ENCODE measurements at regions not wholly inside any gene's neighbourhood (a gene's known extent, or its start where the extent isn't known, plus 50 kb on each side); places are given as distances from the start of the nearest gene placed in this dataset.

DNA sequence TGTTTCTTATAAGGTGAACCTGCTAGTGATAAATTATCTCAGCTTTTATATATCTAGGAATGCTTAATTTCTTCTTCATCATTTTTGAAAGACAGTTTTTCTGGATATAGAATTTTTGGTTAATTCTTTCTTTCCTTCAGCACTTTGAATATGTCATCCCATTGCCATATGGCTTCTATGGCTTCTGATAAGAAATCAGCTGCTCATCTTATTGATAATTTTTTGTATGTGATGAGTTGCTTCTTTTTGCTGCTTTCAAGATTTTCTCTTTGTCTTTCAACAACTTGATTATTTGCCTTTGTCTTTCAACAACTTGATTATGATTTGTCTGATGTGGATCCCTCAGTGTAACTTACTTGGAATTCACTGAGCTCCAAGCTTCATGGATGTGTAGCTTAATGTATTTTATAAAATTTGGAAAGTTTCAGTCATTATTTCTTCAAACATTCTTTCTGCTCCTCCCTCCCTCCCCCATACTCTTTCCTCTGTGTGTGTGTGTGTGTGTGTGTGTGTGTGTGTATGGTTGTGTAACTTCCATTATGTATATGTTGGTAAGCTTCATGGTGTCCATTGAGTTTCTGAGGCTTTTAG is 243.9 kb downstream of the TLE1 start:
- no peak overlapping the region for H4K91ac ChIP-seq (ENCODE audit: low read length)
- no peaks in the 10 kb centered on the region for H3K36me3 ChIP-seq (ENCODE audit: control insufficient read depth in 1 of 2, insufficient read depth in 2 of 2, low read depth in 1 of 2, low read length in 2 of 2)
- no peak overlapping the region for H2BK5ac ChIP-seq (ENCODE audit: low read depth, low read length, poor library complexity, severe bottlenecking)
- H3K4ac ChIP-seq (ENCODE audit: low read depth in 1 of 2, low read length in 2 of 2): no peak overlapping the region
- no peak for DNase-seq
- no peak overlapping the region for H2AK5ac ChIP-seq (ENCODE audit: low read length, severe bottlenecking)
- H3K18ac ChIP-seq (ENCODE audit: low read depth in 1 of 2, low read length in 2 of 2): no peak overlapping the region
- H3K9me3 ChIP-seq (ENCODE audit: control insufficient read depth, low read length): peaks cover 63% of the 10 kb centered on the region
- no peak overlapping the region for H3K9ac ChIP-seq (ENCODE audit: low read length)
- H3K14ac ChIP-seq (ENCODE audit: low read length in 2 of 2): no peak overlapping the region
- H2BK12ac ChIP-seq (ENCODE audit: low read length in 2 of 2): no peak overlapping the region
- H3K27me3 ChIP-seq (ENCODE audit: control insufficient read depth in 1 of 2, insufficient read depth in 1 of 2, low read length in 2 of 2): no peaks in the 10 kb centered on the region
- H3K4me1 ChIP-seq (ENCODE audit: control insufficient read depth, insufficient read depth, low read depth, low read length): no peaks in the 10 kb centered on the region
- no peak overlapping the region for H3K27ac ChIP-seq (ENCODE audit: low read length, poor library complexity, severe bottlenecking)
- no peak overlapping the region for H2BK120ac ChIP-seq (ENCODE audit: low read depth, low read length)
- no peak overlapping the region for H2AFZ ChIP-seq (ENCODE audit: low read depth, low read length)
- H3K79me1 ChIP-seq (replicated peaks; ENCODE audit: low read length, poor library complexity, severe bottlenecking): no peaks in the 10 kb centered on the region
- H4K8ac ChIP-seq (ENCODE audit: low read length): no peak overlapping the region
- H3K4me2 ChIP-seq (ENCODE audit: low read length, poor library complexity, severe bottlenecking): no peak overlapping the region
- H2BK15ac ChIP-seq (ENCODE audit: low read depth, poor library complexity, severe bottlenecking): no peak overlapping the region
- H3K4me3 ChIP-seq (ENCODE audit: insufficient read depth in 1 of 2, low read depth in 1 of 2, low read length in 2 of 2): no peak overlapping the region
- no peak overlapping the region for H3K23ac ChIP-seq (ENCODE audit: low read length in 2 of 2)

DNA sequence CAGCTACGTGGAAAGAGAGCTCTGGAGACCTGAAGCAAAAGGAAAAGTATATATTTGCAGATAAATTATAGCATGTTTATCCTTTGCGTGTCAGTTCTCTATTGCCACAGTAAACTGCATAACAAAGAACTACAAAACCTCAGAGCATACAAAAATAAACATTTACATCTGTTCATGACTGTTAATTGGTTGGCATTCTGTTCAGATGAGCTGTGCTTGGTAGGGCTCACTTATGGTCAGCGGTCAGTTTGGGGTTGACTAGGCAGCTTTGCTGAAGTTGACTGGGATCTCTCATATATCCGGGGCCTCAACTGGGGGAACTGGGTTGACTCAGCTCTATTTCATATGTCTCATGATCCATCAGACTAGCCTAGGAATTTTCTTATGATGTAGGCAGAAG is 257.7 kb downstream of the TLE1 start:
- no peak overlapping the region for H4K91ac ChIP-seq (ENCODE audit: low read length)
- H2AFZ ChIP-seq (ENCODE audit: low read depth, low read length): no peak overlapping the region
- peak; percentile 99 for DNase-seq
- H2BK15ac ChIP-seq (ENCODE audit: low read depth, poor library complexity, severe bottlenecking): no peak overlapping the region
- no peak overlapping the region for H3K23ac ChIP-seq (ENCODE audit: low read length in 2 of 2)
- H3K4me3 ChIP-seq (ENCODE audit: insufficient read depth in 1 of 2, low read depth in 1 of 2, low read length in 2 of 2): no peak overlapping the region
- no peak overlapping the region for H3K14ac ChIP-seq (ENCODE audit: low read length in 2 of 2)
- 15% methylated on average over 3 of the region's 4 CpGs for WGBS
- no peak overlapping the region for H2BK120ac ChIP-seq (ENCODE audit: low read depth, low read length)
- no peak overlapping the region for H3K27ac ChIP-seq (ENCODE audit: low read length, poor library complexity, severe bottlenecking)
- H2AK5ac ChIP-seq (ENCODE audit: low read length, severe bottlenecking): no peak overlapping the region
- no peak overlapping the region for H2BK5ac ChIP-seq (ENCODE audit: low read depth, low read length, poor library complexity, severe bottlenecking)
- H3K27me3 ChIP-seq (ENCODE audit: control insufficient read depth in 1 of 2, insufficient read depth in 1 of 2, low read length in 2 of 2): no peaks in the 10 kb centered on the region
- no peak overlapping the region for H3K9ac ChIP-seq (ENCODE audit: low read length)
- no peak overlapping the region for H3K4ac ChIP-seq (ENCODE audit: low read depth in 1 of 2, low read length in 2 of 2)
- H3K36me3 ChIP-seq (ENCODE audit: control insufficient read depth in 1 of 2, insufficient read depth in 2 of 2, low read depth in 1 of 2, low read length in 2 of 2): no peaks in the 10 kb centered on the region
- peaks cover 29% of the 10 kb centered on the region for H3K9me3 ChIP-seq (ENCODE audit: control insufficient read depth, low read length)
- H4K8ac ChIP-seq (ENCODE audit: low read length): no peak overlapping the region
- no peak overlapping the region for H2BK12ac ChIP-seq (ENCODE audit: low read length in 2 of 2)
- no peaks in the 10 kb centered on the region for H3K79me1 ChIP-seq (replicated peaks; ENCODE audit: low read length, poor library complexity, severe bottlenecking)
- no peaks in the 10 kb centered on the region for H3K4me1 ChIP-seq (ENCODE audit: control insufficient read depth, insufficient read depth, low read depth, low read length)
- no peak overlapping the region for H3K4me2 ChIP-seq (ENCODE audit: low read length, poor library complexity, severe bottlenecking)
- no peak overlapping the region for H3K18ac ChIP-seq (ENCODE audit: low read depth in 1 of 2, low read length in 2 of 2)

DNA sequence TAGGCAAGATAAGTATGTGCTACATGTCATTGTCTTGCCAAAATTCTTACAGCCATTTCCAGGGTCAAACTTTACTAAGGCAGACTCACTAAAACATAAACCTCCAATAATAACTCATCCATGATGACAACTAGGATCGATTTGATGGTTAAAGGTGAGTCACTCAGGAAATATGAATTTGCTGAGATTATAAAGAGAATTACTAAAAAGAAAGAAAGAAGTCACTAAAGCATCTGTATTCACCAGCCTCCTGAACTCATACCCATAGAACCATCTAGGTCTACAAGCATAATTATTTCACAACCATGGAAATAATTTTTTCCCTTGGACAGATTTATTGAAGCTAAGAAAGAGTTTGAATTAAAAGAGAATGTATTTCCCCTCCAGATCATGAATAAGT is 258.6 kb downstream of the TLE1 start:
- H4K91ac ChIP-seq (ENCODE audit: low read length): no peak overlapping the region
- no peaks in the 10 kb centered on the region for H3K36me3 ChIP-seq (ENCODE audit: control insufficient read depth in 1 of 2, insufficient read depth in 2 of 2, low read depth in 1 of 2, low read length in 2 of 2)
- H2BK12ac ChIP-seq (ENCODE audit: low read length in 2 of 2): no peak overlapping the region
- no peak overlapping the region for H2AFZ ChIP-seq (ENCODE audit: low read depth, low read length)
- no peak overlapping the region for H2BK15ac ChIP-seq (ENCODE audit: low read depth, poor library complexity, severe bottlenecking)
- no peaks in the 10 kb centered on the region for H3K4me1 ChIP-seq (ENCODE audit: control insufficient read depth, insufficient read depth, low read depth, low read length)
- no peak overlapping the region for H2BK120ac ChIP-seq (ENCODE audit: low read depth, low read length)
- no peaks in the 10 kb centered on the region for H3K79me1 ChIP-seq (replicated peaks; ENCODE audit: low read length, poor library complexity, severe bottlenecking)
- H3K14ac ChIP-seq (ENCODE audit: low read length in 2 of 2): no peak overlapping the region
- H3K4ac ChIP-seq (ENCODE audit: low read depth in 1 of 2, low read length in 2 of 2): no peak overlapping the region
- H3K4me3 ChIP-seq (ENCODE audit: insufficient read depth in 1 of 2, low read depth in 1 of 2, low read length in 2 of 2): no peak overlapping the region
- no peak overlapping the region for H4K8ac ChIP-seq (ENCODE audit: low read length)
- DNase-seq: peak; percentile 36
- no peak overlapping the region for H3K18ac ChIP-seq (ENCODE audit: low read depth in 1 of 2, low read length in 2 of 2)
- no peak overlapping the region for H3K4me2 ChIP-seq (ENCODE audit: low read length, poor library complexity, severe bottlenecking)
- no peak overlapping the region for H2AK5ac ChIP-seq (ENCODE audit: low read length, severe bottlenecking)
- H3K27me3 ChIP-seq (ENCODE audit: control insufficient read depth in 1 of 2, insufficient read depth in 1 of 2, low read length in 2 of 2): no peaks in the 10 kb centered on the region
- no peak overlapping the region for H2BK5ac ChIP-seq (ENCODE audit: low read depth, low read length, poor library complexity, severe bottlenecking)
- H3K9me3 ChIP-seq (ENCODE audit: control insufficient read depth, low read length): peaks cover 35% of the 10 kb centered on the region
- WGBS: no CpG with 5 or more reads among the region's 1 CpG
- H3K27ac ChIP-seq (ENCODE audit: low read length, poor library complexity, severe bottlenecking): no peak overlapping the region
- no peak overlapping the region for H3K9ac ChIP-seq (ENCODE audit: low read length)
- H3K23ac ChIP-seq (ENCODE audit: low read length in 2 of 2): no peak overlapping the region

DNA sequence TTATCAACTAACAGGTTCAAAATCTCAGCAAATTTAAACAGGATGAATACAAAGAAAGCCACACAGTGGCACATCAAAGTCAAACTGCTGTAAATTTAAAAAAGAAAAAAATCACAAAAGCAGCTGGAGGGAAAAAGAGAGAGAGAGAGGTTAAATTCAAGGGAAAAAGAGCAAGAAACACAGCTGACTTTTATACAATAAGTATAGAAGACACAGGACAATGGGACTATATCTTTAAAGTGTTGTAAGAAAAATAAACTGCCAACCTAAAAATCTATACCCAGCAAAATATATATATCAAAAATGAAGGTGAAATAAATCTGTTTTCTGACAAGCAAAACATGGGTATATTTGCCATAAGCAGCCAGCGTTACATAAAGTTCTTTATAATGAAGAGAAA is 261.5 kb downstream of the TLE1 start:
- 100% methylated on average over 1 of the region's 1 CpG for WGBS
- H3K9ac ChIP-seq (ENCODE audit: low read length): no peak overlapping the region
- peak; percentile 10 for DNase-seq

More for the DNA sequence above, 261.5 kb downstream of the TLE1 start:
- Histone ChIP-seq H3K9me3 (ENCODE audit: control insufficient read depth, low read length) (peaks cover 50% of the 10 kb centered on the region), H3K4ac (ENCODE audit: low read depth in 1 of 2, low read length in 2 of 2) (no peak overlapping the region), H3K27ac (ENCODE audit: low read length, poor library complexity, severe bottlenecking) (no peak overlapping the region), H3K27me3 (ENCODE audit: control insufficient read depth in 1 of 2, insufficient read depth in 1 of 2, low read length in 2 of 2) (no peaks in the 10 kb centered on the region), H2AFZ (ENCODE audit: low read depth, low read length) (no peak overlapping the region), H3K4me3 (ENCODE audit: insufficient read depth in 1 of 2, low read depth in 1 of 2, low read length in 2 of 2) (no peak overlapping the region), H2BK5ac (ENCODE audit: low read depth, low read length, poor library complexity, severe bottlenecking) (no peak overlapping the region), H3K4me2 (ENCODE audit: low read length, poor library complexity, severe bottlenecking) (no peak overlapping the region), H4K8ac (ENCODE audit: low read length) (no peak overlapping the region), H2BK15ac (ENCODE audit: low read depth, poor library complexity, severe bottlenecking) (no peak overlapping the region), H2BK12ac (ENCODE audit: low read length in 2 of 2) (no peak overlapping the region), H3K14ac (ENCODE audit: low read length in 2 of 2) (no peak overlapping the region), H3K23ac (ENCODE audit: low read length in 2 of 2) (no peak overlapping the region), H3K4me1 (ENCODE audit: control insufficient read depth, insufficient read depth, low read depth, low read length) (no peaks in the 10 kb centered on the region), H4K91ac (ENCODE audit: low read length) (no peak overlapping the region), H3K18ac (ENCODE audit: low read depth in 1 of 2, low read length in 2 of 2) (no peak overlapping the region), H3K36me3 (ENCODE audit: control insufficient read depth in 1 of 2, insufficient read depth in 2 of 2, low read depth in 1 of 2, low read length in 2 of 2) (no peaks in the 10 kb centered on the region), H2AK5ac (ENCODE audit: low read length, severe bottlenecking) (no peak overlapping the region), H3K79me1 (replicated peaks; ENCODE audit: low read length, poor library complexity, severe bottlenecking) (no peaks in the 10 kb centered on the region), H2BK120ac (ENCODE audit: low read depth, low read length) (no peak overlapping the region)

Data from mesenchymal stem cell (in vitro differentiated cells and primary cell).